GM23338 (cell line): ENCODE measurements at regions not wholly inside any gene's neighbourhood (a gene's known extent, or its start where the extent isn't known, plus 50 kb on each side); places are given as distances from the start of the nearest gene placed in this dataset.

Experiments used
- ATAC-seq: fragments of 200-7000 bp; cut with Tn5 transposase; 3 replicates; pipeline ENCODE4 v1.9.1; 2020
- DNase-seq: peaks from one replicate; pipeline ENCODE4 v3.0.0-alpha.2; 2015; ENCODE audit warnings: low spot score
- H2AFZ ChIP-seq: fragments of 200-600 bp; sonication (generic); 2 replicates; pipeline ENCODE4 v1.8.0; 2016; ENCODE audit warnings: antibody characterized with exemption, mild to moderate bottlenecking, moderate library complexity
- H3F3A ChIP-seq: fragments of 200-600 bp; sonication (generic); replicated peaks from 2 replicates; pipeline ENCODE4 v1.8.0; 2017; ENCODE audit warnings: antibody characterized with exemption, mixed run types, low read depth
- H3K27ac ChIP-seq: fragments of 200-600 bp; sonication (generic); 2 replicates; pipeline ENCODE4 v1.6.1; 2016; ENCODE audit warnings: low read depth
- H3K27me3 ChIP-seq: fragments of 200-600 bp; sonication (generic); 2 replicates; pipeline ENCODE4 v1.8.0; 2016; ENCODE audit warnings: mild to moderate bottlenecking, mixed run types, moderate library complexity; ENCODE audit not compliant: insufficient read depth
- H3K36me3 ChIP-seq: fragments of 200-600 bp; sonication (generic); 2 replicates; pipeline ENCODE4 v1.8.0; 2016; ENCODE audit warnings: mild to moderate bottlenecking; ENCODE audit not compliant: insufficient read depth
- H3K4me1 ChIP-seq: fragments of 200-600 bp; sonication (generic); 2 replicates; pipeline ENCODE4 v1.8.0; 2016; ENCODE audit warnings: mild to moderate bottlenecking, moderate library complexity; ENCODE audit not compliant: insufficient read depth
- H3K4me2 ChIP-seq: fragments of 200-600 bp; sonication (generic); 2 replicates; pipeline ENCODE4 v1.7.1; 2017; ENCODE audit warnings: mixed run types
- H3K4me3 ChIP-seq: fragments of 200-600 bp; sonication (generic); 2 replicates; pipeline ENCODE4 v1.6.1; 2016; ENCODE audit warnings: mixed run types
- H3K79me2 ChIP-seq: fragments of 200-600 bp; sonication (generic); replicated peaks from 2 replicates; pipeline ENCODE4 v1.8.0; 2017; ENCODE audit warnings: mild to moderate bottlenecking; ENCODE audit not compliant: insufficient read depth
- H3K9me2 ChIP-seq: fragments of 200-600 bp; sonication (generic); 2 replicates; pipeline ENCODE4 v1.8.0; 2017; ENCODE audit not compliant: insufficient read depth
- H4K20me1 ChIP-seq: fragments of 200-600 bp; sonication (generic); replicated peaks from 2 replicates; pipeline ENCODE4 v1.8.0; 2017; ENCODE audit warnings: mild to moderate bottlenecking; ENCODE audit not compliant: insufficient read depth
- H3K27ac Mint-ChIP-seq: 2 replicates; pipeline ENCODE4 v1.8.0; 2020; ENCODE audit warnings: inconsistent platforms, mild to moderate bottlenecking, moderate library complexity, mixed read lengths
- H3K27me3 Mint-ChIP-seq: 3 replicates; pipeline ENCODE4 v1.8.0; 2022; ENCODE audit warnings: low read depth, mild to moderate bottlenecking, moderate library complexity, mixed read lengths, inconsistent platforms; ENCODE audit not compliant: insufficient read depth, poor library complexity
- H3K36me3 Mint-ChIP-seq: 3 replicates; pipeline ENCODE4 v1.8.0; 2021; ENCODE audit warnings: low read depth, mild to moderate bottlenecking, inconsistent platforms, moderate library complexity, mixed read lengths
- H3K4me1 Mint-ChIP-seq: 3 replicates; pipeline ENCODE4 v1.8.0; 2020; ENCODE audit warnings: mild to moderate bottlenecking, inconsistent platforms, mixed read lengths
- H3K4me3 Mint-ChIP-seq: 3 replicates; pipeline ENCODE4 v1.8.0; 2021; ENCODE audit warnings: moderate library complexity, mild to moderate bottlenecking, inconsistent platforms, mixed read lengths
- H3K9me3 Mint-ChIP-seq: 3 replicates; pipeline ENCODE4 v1.8.0; 2020; ENCODE audit warnings: moderate library complexity, mild to moderate bottlenecking, inconsistent platforms, mixed read lengths
- CREB1 ChIP-seq: fragments of 250-450 bp; sonication (Bioruptor Pico); IDR thresholded peaks from 2 replicates; pipeline ENCODE4 v1.5.0; 2020; ENCODE audit warnings: low read depth, mild to moderate bottlenecking, moderate library complexity
- ETS1 ChIP-seq: IDR thresholded peaks from 2 replicates; pipeline ENCODE4 v1.6.1; 2016; ENCODE audit warnings: antibody characterized with exemption
- EZH2 ChIP-seq: fragments of 200-600 bp; sonication (generic); IDR thresholded peaks from one replicate; pipeline ENCODE4 v1.8.0; 2017; ENCODE audit warnings: antibody characterized with exemption, mild to moderate bottlenecking, low read depth; ENCODE audit not compliant: unreplicated experiment
- EZH2phosphoT487 ChIP-seq: fragments of 200-600 bp; sonication (generic); IDR thresholded peaks from one replicate; pipeline ENCODE4 v1.8.1; 2018; ENCODE audit warnings: antibody characterized with exemption; ENCODE audit not compliant: unreplicated experiment
- JUNB ChIP-seq: IDR thresholded peaks from one replicate; pipeline ENCODE4 v1.6.1; 2016; ENCODE audit warnings: antibody characterized with exemption; ENCODE audit not compliant: unreplicated experiment
- POLR2AphosphoS5 ChIP-seq: IDR thresholded peaks from 2 replicates; pipeline ENCODE4 v1.6.1; 2016; ENCODE audit warnings: antibody characterized with exemption, low read depth
- REST ChIP-seq: IDR thresholded peaks from one replicate; pipeline ENCODE4 v1.6.1; 2018; ENCODE audit warnings: antibody characterized with exemption; ENCODE audit not compliant: unreplicated experiment
- ZNF114 ChIP-seq: fragments of 250-450 bp; sonication (Bioruptor Pico); IDR thresholded peaks from 2 replicates; pipeline ENCODE4 v1.5.0; 2020; ENCODE audit warnings: mild to moderate bottlenecking, moderate library complexity
- ZNF331 ChIP-seq: fragments of 250-450 bp; sonication (Bioruptor Pico); IDR thresholded peaks from 2 replicates; pipeline ENCODE4 v1.5.0; 2020; ENCODE audit warnings: low read depth, mild to moderate bottlenecking, moderate library complexity
- ZNF462 ChIP-seq: fragments of 250-450 bp; sonication (Bioruptor Pico); IDR thresholded peaks from 2 replicates; pipeline ENCODE4 v1.5.0; 2020; ENCODE audit warnings: mild to moderate bottlenecking, moderate library complexity

GRCh38 chr10:78194050-78194449 lies 160.4 kb downstream of the RPS24 start:
- Mint-ChIP-seq H3K9me3 (peaks cover 17% of the 10 kb centered on the region), H3K36me3 (no peaks in the 10 kb centered on the region), H3K27ac (no peak overlapping the region), H3K4me1 (no peaks in the 10 kb centered on the region; the same call in 2 of the 3 replicates), H3K4me3 (no peak overlapping the region), H3K27me3 (peaks cover 4% of the 10 kb centered on the region)
- TF ChIP-seq EZH2 (no peak), ZNF114 (CRISPR knock-in tag) (no peak), ZNF331 (CRISPR knock-in tag) (no peak), POLR2AphosphoS5 (no peak), JUNB (no peak), REST (no peak), ZNF462 (no peak), EZH2phosphoT487 (no peak), CREB1 (CRISPR knock-in tag) (no peak), ETS1 (no peak)
- Histone ChIP-seq H3K27ac (no peak overlapping the region), H2AFZ (no peak overlapping the region), H3K27me3 (no peaks in the 10 kb centered on the region), H3K4me2 (no peak overlapping the region), H3K4me3 (no peak overlapping the region), H3F3A (no peaks in the 10 kb centered on the region), H4K20me1 (no peaks in the 10 kb centered on the region), H3K79me2 (no peaks in the 10 kb centered on the region), H3K9me2 (no peaks in the 10 kb centered on the region), H3K36me3 (no peaks in the 10 kb centered on the region), H3K4me1 (no peaks in the 10 kb centered on the region)
- DNase-seq (no peak), ATAC-seq (no peak)
